Keratinocyte (primary cell): ENCODE measurements at regions not wholly inside any gene's neighbourhood (a gene's known extent, or its start where the extent isn't known, plus 50 kb on each side); places are given as distances from the start of the nearest gene placed in this dataset.

Experiments
- EZH2 ChIP-seq: IDR thresholded peaks from one replicate; pipeline ENCODE4 v1.6.1; 2012; ENCODE audit warnings: inconsistent platforms, mild to moderate bottlenecking, low read length, moderate library complexity
- TF ChIP-seq, protein P1 (sequence below), 3 experiments: IDR thresholded peaks in 1 of 3; conservative IDR thresholded peaks in 1 of 3; optimal IDR thresholded peaks in 1 of 3; 2 replicates in 2 of 3; 3 replicates in 1 of 3; pipeline versions ENCODE3 to v1.5.1; 2011; ENCODE audit warnings: low read length in 3 of 3, mild to moderate bottlenecking in 3 of 3, moderate library complexity in 2 of 3, control low read depth in 1 of 3, inconsistent platforms in 1 of 3; ENCODE audit not compliant: insufficient read depth in 2 of 3; ENCODE audit errors: extremely low read depth in 1 of 3

- TF ChIP-seq, protein P1, sequence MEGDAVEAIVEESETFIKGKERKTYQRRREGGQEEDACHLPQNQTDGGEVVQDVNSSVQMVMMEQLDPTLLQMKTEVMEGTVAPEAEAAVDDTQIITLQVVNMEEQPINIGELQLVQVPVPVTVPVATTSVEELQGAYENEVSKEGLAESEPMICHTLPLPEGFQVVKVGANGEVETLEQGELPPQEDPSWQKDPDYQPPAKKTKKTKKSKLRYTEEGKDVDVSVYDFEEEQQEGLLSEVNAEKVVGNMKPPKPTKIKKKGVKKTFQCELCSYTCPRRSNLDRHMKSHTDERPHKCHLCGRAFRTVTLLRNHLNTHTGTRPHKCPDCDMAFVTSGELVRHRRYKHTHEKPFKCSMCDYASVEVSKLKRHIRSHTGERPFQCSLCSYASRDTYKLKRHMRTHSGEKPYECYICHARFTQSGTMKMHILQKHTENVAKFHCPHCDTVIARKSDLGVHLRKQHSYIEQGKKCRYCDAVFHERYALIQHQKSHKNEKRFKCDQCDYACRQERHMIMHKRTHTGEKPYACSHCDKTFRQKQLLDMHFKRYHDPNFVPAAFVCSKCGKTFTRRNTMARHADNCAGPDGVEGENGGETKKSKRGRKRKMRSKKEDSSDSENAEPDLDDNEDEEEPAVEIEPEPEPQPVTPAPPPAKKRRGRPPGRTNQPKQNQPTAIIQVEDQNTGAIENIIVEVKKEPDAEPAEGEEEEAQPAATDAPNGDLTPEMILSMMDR (optimal IDR thresholded peaks at IDR 0.05 in 1 of 3, IDR thresholded peaks at IDR 0.05 in 1 of 3, conservative IDR thresholded peaks at IDR 0.05 in 1 of 3; ENCODE audit: extremely low read depth in 1 of 3, insufficient read depth in 2 of 3, low read length in 3 of 3) = no peak
- no peak for TF ChIP-seq EZH2
These were observed 77.9 kb upstream of the CDH4 start for GRCh38 chr20:61173961-61174725.
